HFFc6 (cell line): ENCODE measurements at regions not wholly inside any gene's neighbourhood (a gene's known extent, or its start where the extent isn't known, plus 50 kb on each side); places are given as distances from the start of the nearest gene placed in this dataset.

Experiments
- DNase-seq: peaks from one replicate; pipeline ENCODE4 v3.0.0-alpha.2; 2018
- H3K27ac Mint-ChIP-seq: 2 replicates; pipeline ENCODE4 v1.8.0; 2020; ENCODE audit warnings: mild to moderate bottlenecking, mixed read lengths
- H3K27me3 Mint-ChIP-seq: 2 replicates; pipeline ENCODE4 v1.8.0; 2021; ENCODE audit warnings: mild to moderate bottlenecking, moderate library complexity, mixed read lengths; ENCODE audit not compliant: insufficient read depth
- H3K36me3 Mint-ChIP-seq: 2 replicates; pipeline ENCODE4 v1.8.0; 2021; ENCODE audit warnings: low read depth, mixed read lengths
- H3K4me1 Mint-ChIP-seq: 2 replicates; pipeline ENCODE4 v1.8.0; 2020; ENCODE audit warnings: low read depth, mixed read lengths
- H3K4me3 Mint-ChIP-seq: 2 replicates; pipeline ENCODE4 v1.8.0; 2020; ENCODE audit warnings: mild to moderate bottlenecking, moderate library complexity, mixed read lengths
- H3K9me3 Mint-ChIP-seq: 2 replicates; pipeline ENCODE4 v1.8.0; 2020; ENCODE audit warnings: mild to moderate bottlenecking, mixed read lengths
- CTCF ChIP-seq: fragments of 200-600 bp; sonication (generic); IDR thresholded peaks from 2 replicates; pipeline ENCODE4 v1.5.0; 2021; ENCODE audit warnings: antibody characterized with exemption, mild to moderate bottlenecking

GRCh38 chrY:19142093-19142492 lies 368.6 kb upstream of the HSFY2 start:
- no peaks in the 10 kb centered on the region for H3K4me1 Mint-ChIP-seq
- no peaks in the 10 kb centered on the region; the same call in none of the 2 replicates for H3K27me3 Mint-ChIP-seq
- no peak for TF ChIP-seq CTCF
- H3K4me3 Mint-ChIP-seq = no peak overlapping the region
- H3K9me3 Mint-ChIP-seq = no peaks in the 10 kb centered on the region; the same call in 1 of the 2 replicates
- no peaks in the 10 kb centered on the region for H3K36me3 Mint-ChIP-seq
- no peak for DNase-seq
- H3K27ac Mint-ChIP-seq = no peak overlapping the region

GRCh38 chrY:19140285-19140920 lies 366.9 kb upstream of the HSFY2 start:
- no peaks in the 10 kb centered on the region for H3K4me1 Mint-ChIP-seq
- TF ChIP-seq CTCF = no peak
- DNase-seq = no peak
- no peaks in the 10 kb centered on the region; the same call in 1 of the 2 replicates for H3K9me3 Mint-ChIP-seq
- no peak overlapping the region for H3K4me3 Mint-ChIP-seq
- no peaks in the 10 kb centered on the region for H3K36me3 Mint-ChIP-seq
- no peak overlapping the region for H3K27ac Mint-ChIP-seq
- no peaks in the 10 kb centered on the region; the same call in none of the 2 replicates for H3K27me3 Mint-ChIP-seq

- DNase-seq = no peak
- H3K4me3 Mint-ChIP-seq = no peak overlapping the region
- H3K27me3 Mint-ChIP-seq = no peaks in the 10 kb centered on the region; the same call in none of the 2 replicates
- TF ChIP-seq CTCF = no peak
- no peaks in the 10 kb centered on the region for H3K36me3 Mint-ChIP-seq
- H3K27ac Mint-ChIP-seq = no peak overlapping the region
- no peaks in the 10 kb centered on the region; the same call in 1 of the 2 replicates for H3K9me3 Mint-ChIP-seq
- no peaks in the 10 kb centered on the region for H3K4me1 Mint-ChIP-seq
These were observed 360.9 kb upstream of the HSFY2 start for GRCh38 chrY:19134426-19134825.

GRCh38 chrY:19130569-19131358 lies 357.2 kb upstream of the HSFY2 start:
- Mint-ChIP-seq H3K4me3 (no peak overlapping the region), H3K27me3 (no peaks in the 10 kb centered on the region), H3K27ac (no peak overlapping the region), H3K9me3 (no peaks in the 10 kb centered on the region), H3K36me3 (no peaks in the 10 kb centered on the region), H3K4me1 (no peaks in the 10 kb centered on the region)
- DNase-seq = no peak
- no peak for TF ChIP-seq CTCF

GRCh38 chrY:19126889-19127288 lies 353.4 kb upstream of the HSFY2 start:
- Mint-ChIP-seq H3K4me3 (no peak overlapping the region), H3K36me3 (no peaks in the 10 kb centered on the region), H3K4me1 (no peaks in the 10 kb centered on the region), H3K9me3 (no peaks in the 10 kb centered on the region), H3K27ac (no peak overlapping the region), H3K27me3 (no peaks in the 10 kb centered on the region; the same call in 1 of the 2 replicates)
- no peak for DNase-seq
- TF ChIP-seq CTCF = no peak
